ENCODE measurements at regions not wholly inside any gene's neighbourhood (a gene's known extent, or its start where the extent isn't known, plus 50 kb on each side); places are given as distances from the start of the nearest gene placed in this dataset.

- Histone ChIP-seq H3K79me2 (ENCODE audit: insufficient read depth, low read length) (no peaks in the 10 kb centered on the region), H3K9me2 (ENCODE audit: insufficient read depth) (no peaks in the 10 kb centered on the region), H3K36me3 (ENCODE audit: control insufficient read depth in 1 of 2, insufficient read depth in 2 of 2, low read length in 2 of 2) (no peaks in the 10 kb centered on the region), H3K4me2 (ENCODE audit: low read length) (peak overlapping the region; percentile 17; the same call in 1 of the 2 replicates), H3K9me3 (ENCODE audit: control insufficient read depth in 1 of 2, insufficient read depth in 1 of 2, low read depth in 1 of 2, low read length in 2 of 2) (no peaks in the 10 kb centered on the region), H2AFZ (ENCODE audit: low read depth, low read length, poor library complexity, severe bottlenecking) (peak overlapping the region; percentile 3), H3K27ac (ENCODE audit: low read depth, low read length) (no peak overlapping the region), H3K4me3 (replicated peaks in 1 of 2; ENCODE audit: low read depth in 1 of 2, low read length in 2 of 2) (no peak overlapping the region), H3K9ac (ENCODE audit: low read length) (no peak overlapping the region), H4K20me1 (ENCODE audit: insufficient read depth) (no peaks in the 10 kb centered on the region), H3K4me1 (ENCODE audit: control insufficient read depth in 1 of 2, insufficient read depth in 2 of 2, low read length in 2 of 2) (peaks cover 0 to 13% of the 10 kb centered on the region in 2 experiments; a peak in 1 of 4 replicates), H3K27me3 (ENCODE audit: insufficient read depth, low read length) (no peaks in the 10 kb centered on the region)
- CTCF ChIA-PET, result interaction anchor here (0.5 to 1.6 kb wide), 4 partner anchors 45 to 399 kb away, joined by 3 to 8 read pairs (median 3); no protein-coding TSS in a partner anchor
- TF ChIP-seq SIN3A (IDR thresholded peaks at IDR 0.05; ENCODE audit: low read depth) (no peak), CEBPB (IDR thresholded peaks at IDR 0.05; ENCODE audit: low read depth) (no peak), JUND (IDR thresholded peaks at IDR 0.05) (no peak), ZBTB33 (IDR thresholded peaks at IDR 0.05; ENCODE audit: extremely low read depth, insufficient replicate concordance, low read length) (no peak), ZFX (IDR thresholded peaks at IDR 0.05) (no peak), EZH2 (IDR thresholded peaks at IDR 0.05) (no peak), SRF (IDR thresholded peaks at IDR 0.05; ENCODE audit: low read depth) (no peak), RAD21 (IDR thresholded peaks at IDR 0.05; ENCODE audit: low read depth) (no peak)
- RAD21 ChIA-PET (ENCODE audit: low non-redundant PET in 1 of 2, low total read pairs in 2 of 2, uncharacterized antibody in 2 of 2, unreplicated experiment in 2 of 2), result no interaction called here
- POLR2A ChIA-PET, result no interaction called here
- peak; percentile 44 for ATAC-seq
- no TSS peak for BruUV-seq (replicated peaks)
- intact Hi-C loops (cut with micrococcal nuclease), result no loop called here
- DNase-seq (ENCODE audit: low read depth, low spot score), result no peak
These were observed 126.1 kb upstream of the PRSS58 start for GRCh38 chr7:142383841-142384492.

All from HCT116 (cell line).